Left hindlimb (tissue), 1 donor: ENCODE measurements at regions not wholly inside any gene's neighbourhood (a gene's known extent, or its start where the extent isn't known, plus 50 kb on each side); places are given as distances from the start of the nearest gene placed in this dataset.

Experiments
- DNase-seq: peaks from one replicate; pipeline ENCODE4 v3.0.0-alpha.2; 2018

- no peak for DNase-seq
Measured at GRCh38 chr19:29375429-29376119, 150.2 kb upstream of the VSTM2B start.

DNA sequence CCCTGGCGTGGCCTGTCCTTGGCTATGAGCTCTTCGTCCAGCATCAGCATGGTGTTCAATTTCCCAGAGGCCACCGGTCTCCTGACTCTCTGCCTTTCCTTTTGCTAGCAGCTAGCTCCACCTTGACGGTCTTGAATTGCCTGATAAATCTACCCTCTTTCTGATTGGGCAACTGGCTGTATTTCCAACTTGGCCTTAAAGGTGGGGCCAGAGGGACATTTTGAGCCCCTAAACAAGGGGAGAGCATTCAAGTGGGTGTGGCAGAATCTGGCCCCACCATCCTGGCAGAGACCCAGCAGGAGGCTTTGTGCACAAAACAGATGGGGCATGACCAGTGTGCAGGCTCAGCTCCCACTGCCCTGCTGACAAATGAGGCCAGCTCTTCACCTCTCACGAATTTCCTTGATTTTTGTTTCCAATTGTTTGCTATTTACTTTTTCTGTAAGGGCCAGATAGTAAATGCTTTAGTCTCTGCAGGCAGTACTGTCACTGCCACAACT lies 148.9 kb upstream of the VSTM2B start:
- no peak for DNase-seq

GRCh38 chr19:29378126-29378525 lies 147.7 kb upstream of the VSTM2B start:
- DNase-seq, result no peak

- no peak for DNase-seq
Measured at GRCh38 chr19:29378543-29379080, 147.2 kb upstream of the VSTM2B start.

DNA sequence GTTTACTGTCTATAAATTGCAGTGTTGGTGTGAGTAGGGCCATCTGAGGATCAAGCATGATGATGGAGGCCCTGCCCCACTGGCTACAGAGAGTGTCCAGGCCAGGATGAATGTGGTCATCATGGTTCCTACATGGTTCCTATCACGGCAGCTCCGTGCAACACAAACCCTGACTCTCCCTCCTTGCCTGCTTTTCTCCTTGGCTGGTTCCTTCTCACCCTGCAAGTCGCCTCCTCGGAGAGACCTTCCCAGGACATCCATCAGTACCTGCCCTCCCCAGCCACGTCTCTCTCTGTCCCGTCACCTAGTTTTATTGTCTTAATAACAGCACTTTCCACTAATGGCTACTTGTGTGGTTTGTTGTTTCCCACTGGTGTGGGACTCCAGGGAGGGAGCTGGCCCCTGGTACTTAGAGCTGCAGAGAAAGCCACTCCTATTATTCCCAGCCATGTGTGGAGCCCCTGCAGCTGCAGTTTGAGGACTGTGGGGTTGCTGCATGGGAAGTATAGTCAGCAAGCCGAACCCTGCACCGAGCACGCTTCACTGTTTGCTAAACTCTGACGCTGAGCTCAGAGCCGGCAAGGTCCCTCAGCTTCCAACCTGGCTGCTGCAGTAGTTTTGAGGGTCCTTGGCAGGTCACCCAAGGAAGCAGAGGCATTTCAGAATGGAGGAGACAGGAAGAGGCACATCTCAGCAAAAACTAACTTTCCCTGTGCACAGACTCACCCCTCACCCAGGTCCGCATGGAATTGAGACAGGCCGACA lies 146.4 kb upstream of the VSTM2B start:
- no peak for DNase-seq

DNA sequence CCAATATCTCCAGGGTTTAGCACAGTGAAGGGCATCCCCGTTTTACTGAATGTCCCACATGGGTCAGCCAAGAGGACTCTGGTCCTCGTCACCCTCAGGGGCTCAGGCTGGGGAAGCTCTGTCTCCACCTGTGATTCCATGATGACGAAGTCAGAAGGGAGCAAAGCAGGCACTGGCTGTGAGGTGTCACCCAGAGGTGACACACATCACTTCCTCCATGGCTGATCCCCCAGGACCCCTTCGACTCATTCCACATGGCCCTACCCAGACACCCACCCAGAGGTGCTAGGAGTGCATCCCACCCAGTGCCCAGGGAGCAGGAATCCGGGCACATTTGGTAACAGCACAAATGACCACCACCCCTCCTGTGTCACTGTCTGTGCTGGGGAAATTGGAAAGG lies 145.2 kb upstream of the VSTM2B start:
- DNase-seq, result no peak

GRCh38 chr19:29381353-29382203 lies 144.2 kb upstream of the VSTM2B start:
- DNase-seq, result no peak

DNA sequence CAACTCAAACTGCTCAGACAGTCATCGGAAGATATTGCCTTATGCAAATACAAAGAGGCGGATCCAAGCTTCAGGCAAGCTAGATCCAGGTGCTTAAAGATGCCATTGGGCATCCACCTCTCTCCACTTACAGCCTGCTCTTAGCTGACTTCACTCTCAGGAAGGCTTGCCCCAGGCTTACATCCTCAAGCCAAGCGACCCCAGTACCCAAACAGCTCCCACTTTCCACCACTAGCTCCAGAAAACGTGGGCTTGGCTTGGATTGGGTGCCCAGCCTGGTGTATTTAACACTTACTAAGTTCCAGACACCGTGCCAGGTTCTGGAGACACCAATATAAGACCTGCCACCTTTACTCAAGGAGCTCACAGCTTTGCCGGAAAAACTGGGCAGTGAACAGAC lies 142.1 kb upstream of the VSTM2B start:
- no peak for DNase-seq

DNA sequence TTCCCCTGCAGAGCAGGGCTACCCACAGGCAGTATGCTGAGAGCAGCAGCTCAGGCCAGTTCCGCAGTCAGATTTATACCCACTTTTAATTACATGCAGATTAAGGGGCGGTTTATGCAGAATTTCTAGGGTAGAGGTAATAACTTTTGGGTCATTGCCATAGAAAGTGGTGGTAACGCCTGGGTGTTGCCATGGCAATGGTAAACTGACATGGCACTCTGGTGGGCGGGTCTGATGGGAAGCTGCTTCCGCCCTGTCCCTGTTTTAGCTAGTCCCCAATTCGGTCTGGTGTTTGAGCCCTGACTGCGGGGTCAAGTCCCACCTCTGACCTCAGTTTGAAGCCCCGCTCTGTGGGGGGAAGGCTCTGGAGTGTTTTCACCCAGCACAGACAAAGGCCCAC lies 141.1 kb upstream of the VSTM2B start:
- no peak for DNase-seq

DNA sequence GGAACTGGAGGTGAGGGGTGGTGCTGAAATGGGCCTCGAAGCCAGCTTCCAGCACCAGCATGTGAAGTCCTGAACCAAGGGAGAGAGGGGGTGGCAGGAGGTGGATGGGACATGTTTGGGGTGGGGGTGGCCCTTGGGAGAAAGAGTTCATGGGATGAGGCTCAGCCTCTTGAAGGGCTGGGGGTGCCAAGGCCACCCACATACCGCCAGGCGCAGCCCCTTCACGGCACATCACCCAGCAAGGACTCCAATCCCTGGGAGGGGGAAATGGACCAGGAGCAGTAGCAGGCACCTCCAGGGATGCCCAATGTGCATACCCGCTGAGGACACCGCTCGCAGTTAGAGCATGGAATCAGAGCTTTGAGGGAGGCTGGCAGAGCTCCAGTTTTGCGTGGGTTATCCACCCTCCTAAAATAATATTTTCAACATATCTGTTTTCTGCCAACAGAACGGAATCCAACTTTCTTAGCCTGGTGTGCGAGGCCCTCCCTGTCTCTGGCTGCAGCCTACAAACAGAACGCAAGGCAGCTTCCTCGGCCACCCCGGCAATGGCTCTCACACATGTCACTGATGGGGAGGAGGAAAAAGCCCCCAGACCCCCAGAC lies 140.5 kb upstream of the VSTM2B start:
- no peak for DNase-seq

DNA sequence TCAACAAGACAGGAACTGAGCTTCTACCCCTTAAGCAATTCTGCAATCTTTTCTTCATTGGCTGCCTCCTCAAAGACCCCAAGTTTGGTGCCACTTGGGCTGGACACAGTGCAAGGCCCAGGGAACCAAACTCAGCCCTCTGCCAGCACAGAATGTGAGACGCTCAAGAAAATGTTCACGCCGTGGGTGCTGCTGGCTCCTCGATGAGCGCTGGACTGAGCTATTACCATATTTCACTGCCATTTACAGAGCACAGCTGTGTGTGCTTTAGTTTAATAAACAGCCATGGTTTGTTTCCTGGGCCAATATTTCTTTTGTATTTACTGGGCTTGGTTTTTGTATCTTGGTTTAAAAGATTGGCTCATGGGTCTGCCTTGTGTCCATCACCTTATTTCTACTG lies 138.8 kb upstream of the VSTM2B start:
- no peak for DNase-seq

GRCh38 chr19:29387586-29387985 lies 138.2 kb upstream of the VSTM2B start:
- DNase-seq, result no peak

GRCh38 chr19:29389495-29389894 lies 136.3 kb upstream of the VSTM2B start:
- no peak for DNase-seq

DNA sequence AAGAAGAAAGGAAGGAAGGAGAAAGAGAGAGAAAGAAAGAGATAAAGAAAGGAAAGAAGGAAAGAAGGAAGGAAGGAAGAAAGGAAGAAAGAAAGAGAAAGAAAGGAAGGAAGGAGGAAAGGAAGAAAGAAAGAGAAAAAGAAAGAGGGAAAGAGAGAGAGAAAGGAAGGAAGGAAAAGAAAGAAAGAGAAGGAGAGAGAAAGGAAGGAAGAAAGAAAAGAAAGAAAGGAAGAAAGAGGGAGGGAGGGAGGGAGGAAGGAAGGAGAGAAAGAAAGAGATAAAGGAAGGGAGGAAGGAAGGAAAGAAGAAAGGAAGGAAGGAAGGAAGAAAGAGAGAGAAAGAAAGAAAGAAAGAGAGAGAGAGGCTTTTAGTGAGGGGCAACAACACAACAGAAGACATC lies 135.1 kb upstream of the VSTM2B start:
- no peak for DNase-seq

DNA sequence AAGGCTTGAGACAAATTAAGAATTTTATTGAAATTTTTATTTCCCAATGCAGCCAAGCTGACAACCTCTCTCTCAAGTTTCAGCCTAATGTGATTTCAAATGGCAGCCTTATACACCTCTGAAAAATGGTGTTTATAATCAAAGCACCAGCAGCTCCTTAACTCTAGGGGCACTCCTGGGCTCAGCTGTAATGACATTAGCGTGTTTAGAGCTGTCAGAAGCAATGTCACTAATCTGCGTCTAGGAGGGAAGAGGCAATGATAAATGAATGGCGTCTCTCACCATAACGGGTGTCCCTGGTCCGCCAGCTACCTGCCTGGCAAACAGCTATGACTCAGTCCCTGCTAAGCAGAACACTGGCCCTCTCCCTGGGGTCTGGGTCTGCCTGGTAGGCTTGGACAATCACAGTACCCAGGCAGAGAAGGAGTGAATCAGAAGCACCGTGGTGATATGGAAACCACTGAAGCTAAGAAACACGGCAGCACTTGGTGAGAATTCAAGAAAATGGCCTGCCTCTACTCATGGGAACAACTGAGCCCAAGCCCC lies 131.8 kb upstream of the VSTM2B start:
- no peak for DNase-seq

GRCh38 chr19:29395111-29395733 lies 130.6 kb upstream of the VSTM2B start:
- no peak for DNase-seq

- no peak for DNase-seq
Measured at GRCh38 chr19:29395734-29396414, 129.9 kb upstream of the VSTM2B start.

DNA sequence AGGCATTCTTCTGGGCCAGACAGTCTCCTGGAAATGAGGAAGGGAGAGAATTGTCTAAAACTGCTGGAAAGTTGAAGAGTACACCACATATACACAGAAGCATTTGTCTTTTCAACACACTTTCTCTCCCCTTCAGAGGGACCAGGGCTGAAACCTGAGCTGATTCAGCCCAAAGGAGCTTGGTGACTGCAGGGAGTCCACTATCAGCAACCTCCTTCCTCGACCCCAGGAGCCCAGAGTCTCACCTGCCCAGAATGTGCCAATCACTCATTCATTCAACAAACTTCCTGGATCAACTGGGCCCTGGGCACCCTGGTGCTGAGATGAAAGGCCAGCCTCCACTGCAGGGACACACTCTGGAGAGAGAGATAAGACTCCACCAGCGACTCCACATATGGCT lies 128.9 kb upstream of the VSTM2B start:
- DNase-seq, result no peak

GRCh38 chr19:29397748-29398147 lies 128.0 kb upstream of the VSTM2B start:
- no peak for DNase-seq

- DNase-seq, result no peak
Measured at GRCh38 chr19:29399804-29400203, 126.0 kb upstream of the VSTM2B start.
